GM19397 (cell line): ENCODE measurements at regions not wholly inside any gene's neighbourhood (a gene's known extent, or its start where the extent isn't known, plus 50 kb on each side); places are given as distances from the start of the nearest gene placed in this dataset.

ENCODE experiments used
- ATAC-seq: cut with Tn5 transposase; IDR thresholded peaks from one replicate; pipeline ENCODE4 v1.9.1; 2021; ENCODE audit warnings: mild to moderate bottlenecking, moderate library complexity; ENCODE audit not compliant: unreplicated experiment

- no peak for ATAC-seq
These were observed 535.8 kb downstream of the TBC1D22A start for GRCh38 chr22:47298017-47298785.

GRCh38 chr22:47297261-47298016 lies 535.0 kb downstream of the TBC1D22A start:
- ATAC-seq, result no peak

GRCh38 chr22:47296405-47297260 lies 534.2 kb downstream of the TBC1D22A start:
- no peak for ATAC-seq

- ATAC-seq, result no peak
These were observed 533.5 kb downstream of the TBC1D22A start for GRCh38 chr22:47295982-47296381.

- ATAC-seq, result no peak
These were observed 532.9 kb downstream of the TBC1D22A start for GRCh38 chr22:47295226-47295901.

- ATAC-seq, result no peak
These were observed 532.1 kb downstream of the TBC1D22A start for GRCh38 chr22:47294576-47294975.

GRCh38 chr22:47294222-47294532 lies 531.7 kb downstream of the TBC1D22A start:
- ATAC-seq, result no peak

GRCh38 chr22:47293368-47294221 lies 531.1 kb downstream of the TBC1D22A start:
- no peak for ATAC-seq

GRCh38 chr22:47292546-47293320 lies 530.3 kb downstream of the TBC1D22A start:
- ATAC-seq, result no peak

- no peak for ATAC-seq
These were observed 529.4 kb downstream of the TBC1D22A start for GRCh38 chr22:47291565-47292495.

GRCh38 chr22:47290706-47291430 lies 528.4 kb downstream of the TBC1D22A start:
- no peak for ATAC-seq

GRCh38 chr22:47289336-47289985 lies 527.0 kb downstream of the TBC1D22A start:
- ATAC-seq, result no peak

GRCh38 chr22:47288680-47289079 lies 526.2 kb downstream of the TBC1D22A start:
- ATAC-seq, result no peak

- no peak for ATAC-seq
These were observed 525.1 kb downstream of the TBC1D22A start for GRCh38 chr22:47287516-47287915.

GRCh38 chr22:47286590-47286989 lies 524.1 kb downstream of the TBC1D22A start:
- ATAC-seq, result no peak

- ATAC-seq, result no peak
These were observed 523.5 kb downstream of the TBC1D22A start for GRCh38 chr22:47285981-47286380.

- no peak for ATAC-seq
These were observed 522.4 kb downstream of the TBC1D22A start for GRCh38 chr22:47284822-47285221.
